ENCODE measurements at regions not wholly inside any gene's neighbourhood (a gene's known extent, or its start where the extent isn't known, plus 50 kb on each side); places are given as distances from the start of the nearest gene placed in this dataset.

DNA sequence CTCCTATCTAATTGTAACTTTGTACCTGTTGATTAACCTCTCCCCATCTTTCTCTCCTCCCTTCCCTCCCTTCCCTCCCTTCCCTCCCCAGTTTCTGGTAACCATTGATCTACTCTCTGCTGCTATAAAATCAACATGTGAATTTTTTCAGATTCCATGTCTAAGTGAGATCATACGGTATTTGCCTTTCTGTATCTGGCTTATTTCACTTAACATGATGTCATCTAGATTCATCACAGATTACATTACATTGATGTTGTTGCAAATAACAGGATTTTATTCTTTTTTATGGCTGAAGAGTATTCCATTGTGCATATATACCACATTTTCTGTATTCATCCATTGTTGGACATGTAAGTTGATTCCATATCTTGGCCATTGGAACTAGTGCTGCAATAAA is 68.0 kb upstream of the FBXO33 start (continued):
- TF ChIP-seq IRX3 (CRISPR knock-in tag; IDR thresholded peaks at IDR 0.05; ENCODE audit: borderline replicate concordance, low read depth): no peak
- peak; percentile 94 for TF ChIP-seq ATF7 (IDR thresholded peaks at IDR 0.05)
- no peak for TF ChIP-seq ATF7 (CRISPR knock-in tag; IDR thresholded peaks at IDR 0.05)
- TF ChIP-seq, protein P1, sequence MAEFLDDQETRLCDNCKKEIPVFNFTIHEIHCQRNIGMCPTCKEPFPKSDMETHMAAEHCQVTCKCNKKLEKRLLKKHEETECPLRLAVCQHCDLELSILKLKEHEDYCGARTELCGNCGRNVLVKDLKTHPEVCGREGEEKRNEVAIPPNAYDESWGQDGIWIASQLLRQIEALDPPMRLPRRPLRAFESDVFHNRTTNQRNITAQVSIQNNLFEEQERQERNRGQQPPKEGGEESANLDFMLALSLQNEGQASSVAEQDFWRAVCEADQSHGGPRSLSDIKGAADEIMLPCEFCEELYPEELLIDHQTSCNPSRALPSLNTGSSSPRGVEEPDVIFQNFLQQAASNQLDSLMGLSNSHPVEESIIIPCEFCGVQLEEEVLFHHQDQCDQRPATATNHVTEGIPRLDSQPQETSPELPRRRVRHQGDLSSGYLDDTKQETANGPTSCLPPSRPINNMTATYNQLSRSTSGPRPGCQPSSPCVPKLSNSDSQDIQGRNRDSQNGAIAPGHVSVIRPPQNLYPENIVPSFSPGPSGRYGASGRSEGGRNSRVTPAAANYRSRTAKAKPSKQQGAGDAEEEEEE (CRISPR knock-in tag; IDR thresholded peaks at IDR 0.05; ENCODE audit: borderline replicate concordance): no peak

GRCh38 chr14:39499514-39499913 is 67.3 kb upstream of the FBXO33 start:
- Histone ChIP-seq H3K4me3 (replicated peaks in 1 of 3; ENCODE audit: insufficient read depth in 1 of 3, low read depth in 2 of 3, low read length in 3 of 3) (no peak overlapping the region), H3K27me3 (ENCODE audit: control insufficient read depth in 1 of 2, insufficient read depth in 2 of 2, low read length in 2 of 2) (no peaks in the 10 kb centered on the region), H3K36me3 (replicated peaks in 1 of 2; ENCODE audit: control insufficient read depth in 1 of 2, insufficient read depth in 2 of 2, low read length in 2 of 2) (no peaks in the 10 kb centered on the region), H3K9ac (ENCODE audit: insufficient read depth, low read depth, low read length) (no peak overlapping the region), H3K79me2 (ENCODE audit: insufficient read depth, low read length) (no peaks in the 10 kb centered on the region), H3K4me2 (ENCODE audit: low read depth, low read length) (no peak overlapping the region), H4K20me1 (ENCODE audit: insufficient read depth, low read length) (no peaks in the 10 kb centered on the region), H2AFZ (ENCODE audit: low read length) (no peak overlapping the region), H3K4me1 (ENCODE audit: insufficient read depth, low read length) (no peaks in the 10 kb centered on the region), H3K9me3 (ENCODE audit: low read length) (peaks cover 28% of the 10 kb centered on the region; the same call in 1 of the 2 replicates), H3K27ac (ENCODE audit: extremely low read length, insufficient read depth, low read length) (no peak overlapping the region)
- no peak for ATAC-seq
- no peak for FAIRE-seq
- DNase-seq (ENCODE audit: low spot score): no peak
- POLR2A ChIA-PET: no interaction called here
- intact Hi-C loops (cut with micrococcal nuclease; ENCODE audit: unreplicated experiment) (loop anchor here (10.0 kb wide), 1 partner anchor 915 kb away; no protein-coding TSS in a partner anchor), in situ Hi-C loops (cut with HindIII; ENCODE audit: extremely low pct_ligation_motif_present, low pct_unique_long_range_greater_than_20kb) (no loop called here)
- TF ChIP-seq, protein P2, sequence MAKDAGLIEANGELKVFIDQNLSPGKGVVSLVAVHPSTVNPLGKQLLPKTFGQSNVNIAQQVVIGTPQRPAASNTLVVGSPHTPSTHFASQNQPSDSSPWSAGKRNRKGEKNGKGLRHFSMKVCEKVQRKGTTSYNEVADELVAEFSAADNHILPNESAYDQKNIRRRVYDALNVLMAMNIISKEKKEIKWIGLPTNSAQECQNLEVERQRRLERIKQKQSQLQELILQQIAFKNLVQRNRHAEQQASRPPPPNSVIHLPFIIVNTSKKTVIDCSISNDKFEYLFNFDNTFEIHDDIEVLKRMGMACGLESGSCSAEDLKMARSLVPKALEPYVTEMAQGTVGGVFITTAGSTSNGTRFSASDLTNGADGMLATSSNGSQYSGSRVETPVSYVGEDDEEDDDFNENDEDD (CRISPR knock-in tag; IDR thresholded peaks at IDR 0.05; ENCODE audit: borderline replicate concordance): no peak
- TF ChIP-seq ZNF790 (CRISPR knock-in tag; IDR thresholded peaks at IDR 0.05; ENCODE audit: borderline replicate concordance) (no peak), MAFK (conservative IDR thresholded peaks at IDR 0.05 in 1 of 2, IDR thresholded peaks at IDR 0.05 in 1 of 2; ENCODE audit: low read length in 2 of 2) (peak; percentile 50 to 64), MBD4 (IDR thresholded peaks at IDR 0.05; ENCODE audit: borderline replicate concordance, low read length) (no peak), IRF2 (CRISPR knock-in tag; IDR thresholded peaks at IDR 0.05) (no peak), ZNF724P (CRISPR knock-in tag; IDR thresholded peaks at IDR 0.05; ENCODE audit: borderline replicate concordance) (no peak)
- CTCF ChIA-PET (ENCODE audit: low intra/inter-chr PET ratio, low total read pairs): no interaction called here
- no TSS peak for BruUV-seq (replicated peaks)

Data from HepG2 (cell line).